Lower lobe of right lung (tissue), 2 donors: ENCODE measurements at regions not wholly inside any gene's neighbourhood (a gene's known extent, or its start where the extent isn't known, plus 50 kb on each side); places are given as distances from the start of the nearest gene placed in this dataset.

Experiments used
- ATAC-seq, 2 donors: fragments of 200-7000 bp; cut with Tn5 transposase; one replicate each; pipeline ENCODE4 v1.9.1; 2020 to 2022; ENCODE audit warnings: mild to moderate bottlenecking in 2 of 2, moderate library complexity in 2 of 2
- DNase-seq: peaks from one replicate; pipeline ENCODE4 v3.0.0-alpha.2; 2020
- H3K27ac ChIP-seq: fragments of 200-600 bp; one replicate; pipeline ENCODE4 v1.8.0; 2022
- H3K27me3 ChIP-seq: fragments of 200-600 bp; one replicate; pipeline ENCODE4 v1.8.0; 2022; ENCODE audit warnings: low read depth
- H3K36me3 ChIP-seq: fragments of 200-600 bp; one replicate; pipeline ENCODE4 v1.8.0; 2022; ENCODE audit warnings: mild to moderate bottlenecking
- H3K4me1 ChIP-seq: fragments of 200-600 bp; one replicate; pipeline ENCODE4 v1.8.0; 2022
- H3K4me3 ChIP-seq: fragments of 200-600 bp; one replicate; pipeline ENCODE4 v1.8.0; 2022; ENCODE audit warnings: mild to moderate bottlenecking
- H3K9me3 ChIP-seq: fragments of 200-600 bp; one replicate; pipeline ENCODE4 v1.8.0; 2022
- CTCF ChIP-seq: fragments of 200-600 bp; IDR thresholded peaks from one replicate; pipeline ENCODE4 v1.8.0; 2022; ENCODE audit warnings: antibody characterized with exemption, mild to moderate bottlenecking
- intact Hi-C: fragments of 100-400 bp; cut with DNase I; formaldehyde crosslinking; loops from one replicate; pipeline ENCODE4 v1.11.0; 2022
- donor health status: DM: no; HTN: yes; CAD: no; lungs with severe emphysema.

GRCh38 chr3:56867671-56868070 is 65.9 kb upstream of the ARHGEF3 start:
- no peak for TF ChIP-seq CTCF
- H3K27ac ChIP-seq = no peak overlapping the region
- H3K9me3 ChIP-seq = no peaks in the 10 kb centered on the region
- no peaks in the 10 kb centered on the region for H3K4me1 ChIP-seq
- no peak overlapping the region for H3K4me3 ChIP-seq
- intact Hi-C loops = no loop called here
- H3K27me3 ChIP-seq = no peaks in the 10 kb centered on the region
- no peak for ATAC-seq
- H3K36me3 ChIP-seq = no peaks in the 10 kb centered on the region
- DNase-seq = no peak

GRCh38 chr3:56864918-56865524 is 63.3 kb upstream of the ARHGEF3 start:
- no peak for ATAC-seq
- intact Hi-C loops = no loop called here

GRCh38 chr3:56864090-56864489 is 62.3 kb upstream of the ARHGEF3 start:
- Histone ChIP-seq H3K9me3 (no peaks in the 10 kb centered on the region), H3K27ac (no peak overlapping the region), H3K27me3 (no peaks in the 10 kb centered on the region), H3K4me3 (no peak overlapping the region), H3K36me3 (no peaks in the 10 kb centered on the region), H3K4me1 (no peaks in the 10 kb centered on the region)
- intact Hi-C loops = no loop called here
- TF ChIP-seq CTCF = no peak
- DNase-seq (no peak), ATAC-seq (no peak)

More at GRCh38 chr3:56864918-56865524, 63.3 kb upstream of the ARHGEF3 start:
- no peak overlapping the region for H3K27ac ChIP-seq
- H3K27me3 ChIP-seq = no peaks in the 10 kb centered on the region
- TF ChIP-seq CTCF = no peak
- H3K36me3 ChIP-seq = no peaks in the 10 kb centered on the region
- H3K9me3 ChIP-seq = no peaks in the 10 kb centered on the region
- H3K4me3 ChIP-seq = no peak overlapping the region
- no peak for DNase-seq
- H3K4me1 ChIP-seq = no peaks in the 10 kb centered on the region

GRCh38 chr3:56862352-56863062 is 60.8 kb upstream of the ARHGEF3 start:
- H3K4me3 ChIP-seq = no peak overlapping the region
- intact Hi-C loops = no loop called here
- no peaks in the 10 kb centered on the region for H3K27me3 ChIP-seq
- H3K27ac ChIP-seq = no peak overlapping the region
- H3K36me3 ChIP-seq = no peaks in the 10 kb centered on the region
- no peak for TF ChIP-seq CTCF
- no peaks in the 10 kb centered on the region for H3K4me1 ChIP-seq
- DNase-seq (no peak), ATAC-seq (peak in 1 of 2 donors; percentile 29)
- H3K9me3 ChIP-seq = no peaks in the 10 kb centered on the region

- H3K4me3 ChIP-seq = no peak overlapping the region
- no peak for TF ChIP-seq CTCF
- H3K9me3 ChIP-seq = no peaks in the 10 kb centered on the region
- H3K27me3 ChIP-seq = no peaks in the 10 kb centered on the region
- H3K27ac ChIP-seq = no peak overlapping the region
- H3K4me1 ChIP-seq = peaks cover 1% of the 10 kb centered on the region
- intact Hi-C loops = no loop called here
- ATAC-seq (no peak), DNase-seq (no peak)
- H3K36me3 ChIP-seq = no peaks in the 10 kb centered on the region
Observed at GRCh38 chr3:56861511-56861910, 59.8 kb upstream of the ARHGEF3 start.
